HepG2 (cell line): ENCODE measurements at regions not wholly inside any gene's neighbourhood (a gene's known extent, or its start where the extent isn't known, plus 50 kb on each side); places are given as distances from the start of the nearest gene placed in this dataset.

Experiments
- ATAC-seq: fragments of 200-7000 bp; cut with Tn5 transposase; 3 replicates; pipeline ENCODE4 v1.9.1; 2020; ENCODE audit warnings: mild to moderate bottlenecking, moderate library complexity
- BruUV-seq: library from RNA; stranded (reverse); fragments of 400-500 nt; replicated peaks from 2 replicates; lab custom pipeline; 2021; lab: Mats Ljungman, UMichigan
- CTCF ChIA-PET: fragments of 300-600 bp; formaldehyde crosslinking; extraction: SDS; loops from one replicate; lab custom pipeline; 2021; ENCODE audit warnings: low total read pairs, inconsistent platforms, low intra/inter-chr PET ratio; lab: Yijun Ruan, JAX
- POLR2A ChIA-PET: fragments of 350-600 bp; sonication (Branson Sonifier 250); formaldehyde crosslinking; loops from one replicate; lab custom pipeline; 2020; ENCODE audit warnings: antibody characterized with exemption, inconsistent platforms; lab: Yijun Ruan, JAX
- DNase-seq: peaks from one replicate; pipeline ENCODE4 v3.0.0-alpha.2; 2015; ENCODE audit warnings: low spot score
- FAIRE-seq: peaks from 3 replicates; lab custom pipeline; 2011; peaks lifted over from hg19 to GRCh38; lab: Jason Lieb, UNC
- H2AFZ ChIP-seq: one replicate; pipeline ENCODE4 v1.6.1; 2011; ENCODE audit warnings: low read length, inconsistent platforms
- H3K27ac ChIP-seq: fragments of 300-600 bp; 3 replicates; pipeline ENCODE4 v1.8.0; 2011; ENCODE audit warnings: mixed run types, mild to moderate bottlenecking, mixed read lengths, low read length, inconsistent platforms; ENCODE audit not compliant: insufficient read depth; ENCODE audit errors: extremely low read length
- H3K27me3 ChIP-seq, 2 experiments: fragments of 200-600 bp in 1 of 2; 2 replicates in 1 of 2; 3 replicates in 1 of 2; pipeline versions ENCODE4 v1.6.0 to v1.8.0; 2011; ENCODE audit warnings: low read length in 2 of 2, mild to moderate bottlenecking in 2 of 2, moderate library complexity in 2 of 2, inconsistent platforms in 1 of 2; ENCODE audit not compliant: insufficient read depth in 2 of 2, control insufficient read depth in 1 of 2
- H3K36me3 ChIP-seq, 2 experiments: fragments of 200-600 bp in 1 of 2; replicated peaks in 1 of 2; 2 replicates in 1 of 2; 3 replicates in 1 of 2; pipeline versions ENCODE4 v1.5.1 to v1.8.0; 2011; ENCODE audit warnings: low read length in 2 of 2, inconsistent platforms in 1 of 2; ENCODE audit not compliant: insufficient read depth in 2 of 2, control insufficient read depth in 1 of 2
- H3K4me1 ChIP-seq: 2 replicates; pipeline ENCODE4 v1.5.1; 2012; ENCODE audit warnings: low read length, inconsistent platforms; ENCODE audit not compliant: insufficient read depth
- H3K4me2 ChIP-seq: 2 replicates; pipeline ENCODE4 v1.6.0; 2011; ENCODE audit warnings: low read depth, low read length, inconsistent platforms
- H3K4me3 ChIP-seq, 3 experiments: fragments of 200-600 bp in 1 of 3; sonication (generic), shearing (Covaris generic) in 1 of 3; replicated peaks in 1 of 3; 2 replicates each; pipeline ENCODE4 v1.5.1; 2011 to 2016; ENCODE audit warnings: low read length in 3 of 3, inconsistent platforms in 2 of 3, low read depth in 2 of 3, mild to moderate bottlenecking in 2 of 3, control low read depth in 1 of 3, mixed read lengths in 1 of 3; ENCODE audit not compliant: insufficient read depth in 1 of 3
- H3K79me2 ChIP-seq: one replicate; pipeline ENCODE4 v1.6.1; 2011; ENCODE audit warnings: low read length, inconsistent platforms; ENCODE audit not compliant: insufficient read depth
- H3K9ac ChIP-seq: 2 replicates; pipeline ENCODE4 v1.6.0; 2011; ENCODE audit warnings: mild to moderate bottlenecking, low read depth, low read length, inconsistent platforms; ENCODE audit not compliant: insufficient read depth
- H3K9me3 ChIP-seq: 2 replicates; pipeline ENCODE4 v1.5.1; 2012; ENCODE audit warnings: mild to moderate bottlenecking, low read length
- H4K20me1 ChIP-seq: 2 replicates; pipeline ENCODE4 v1.6.0; 2011; ENCODE audit warnings: inconsistent platforms, mild to moderate bottlenecking, low read length, moderate library complexity; ENCODE audit not compliant: insufficient read depth
- DPF2 ChIP-seq: sonication (generic); formaldehyde crosslinking; IDR thresholded peaks from 2 replicates; pipeline ENCODE4 v1.4.0; 2020; ENCODE audit warnings: mild to moderate bottlenecking, low read depth, missing genetic modification reagents, borderline replicate concordance
- FOSL2 ChIP-seq: sonication (generic); formaldehyde crosslinking; IDR thresholded peaks from 2 replicates; pipeline ENCODE4 v1.4.0; 2020; ENCODE audit warnings: missing genetic modification reagents
- HMG20A ChIP-seq: IDR thresholded peaks from 2 replicates; pipeline ENCODE4 v1.6.1; 2016; ENCODE audit warnings: borderline replicate concordance
- MAFK ChIP-seq, 2 experiments: IDR thresholded peaks in 1 of 2; conservative IDR thresholded peaks in 1 of 2; 2 replicates each; pipeline ENCODE4 v1.6.1; 2011; ENCODE audit warnings: improper control_type of control experiment in 2 of 2, low read length in 2 of 2
- MTF2 ChIP-seq: sonication (generic); formaldehyde crosslinking; IDR thresholded peaks from 2 replicates; pipeline ENCODE4 v1.5.0; 2020; ENCODE audit warnings: missing genetic modification reagents, borderline replicate concordance
- RFX5 ChIP-seq: IDR thresholded peaks from 2 replicates; pipeline ENCODE4 v1.6.1; 2011; ENCODE audit warnings: low read depth, low read length, improper control_type of control experiment
- SMARCE1 ChIP-seq: fragments of 450-650 bp; IDR thresholded peaks from 2 replicates; pipeline ENCODE4 v1.6.1; 2017; ENCODE audit warnings: borderline replicate concordance
- ZBTB1 ChIP-seq: sonication (generic); formaldehyde crosslinking; IDR thresholded peaks from 2 replicates; pipeline ENCODE4 v1.4.0; 2020; ENCODE audit warnings: missing genetic modification reagents, borderline replicate concordance
- ZBTB2 ChIP-seq: sonication (generic); formaldehyde crosslinking; IDR thresholded peaks from 2 replicates; pipeline ENCODE4 v1.8.0; 2022; ENCODE audit warnings: low read depth, missing genetic modification reagents
- ZNF264 ChIP-seq: sonication (generic); formaldehyde crosslinking; IDR thresholded peaks from 2 replicates; pipeline ENCODE4 v1.4.0; 2020; ENCODE audit warnings: missing genetic modification reagents
- ZNF282 ChIP-seq: fragments of 450-650 bp; IDR thresholded peaks from 2 replicates; pipeline ENCODE4 v1.6.1; 2018; ENCODE audit not compliant: partially characterized antibody
- ZNF335 ChIP-seq: sonication (generic); formaldehyde crosslinking; IDR thresholded peaks from 2 replicates; pipeline ENCODE4 v1.4.0; 2020; ENCODE audit warnings: missing genetic modification reagents
- ZNF510 ChIP-seq: sonication (generic); formaldehyde crosslinking; IDR thresholded peaks from 2 replicates; pipeline ENCODE4 v1.4.0; 2020; ENCODE audit warnings: low read depth, mild to moderate bottlenecking, missing genetic modification reagents
- ZNF710 ChIP-seq: sonication (generic); formaldehyde crosslinking; IDR thresholded peaks from 2 replicates; pipeline ENCODE4 v1.5.0; 2020; ENCODE audit warnings: mild to moderate bottlenecking, missing genetic modification reagents, borderline replicate concordance
- ZNF816 ChIP-seq: sonication (generic); formaldehyde crosslinking; IDR thresholded peaks from 2 replicates; pipeline ENCODE4 v1.8.0; 2022; ENCODE audit warnings: missing genetic modification reagents, mild to moderate bottlenecking, borderline replicate concordance
- ZNF878 ChIP-seq: sonication (generic); formaldehyde crosslinking; IDR thresholded peaks from 2 replicates; pipeline ENCODE4 v1.8.1; 2023; ENCODE audit warnings: mild to moderate bottlenecking, missing genetic modification reagents, moderate library complexity
- ZSCAN30 ChIP-seq: sonication (generic); formaldehyde crosslinking; IDR thresholded peaks from 2 replicates; pipeline ENCODE4 v1.5.0; 2020; ENCODE audit warnings: mild to moderate bottlenecking, missing genetic modification reagents
- WGBS: methylation state at CpG from one replicate; pipeline ENCODE4 v1.1.6; 2017; ENCODE audit warnings: low lambda C conversion rate; 5-methylcytosine and 5-hydroxymethylcytosine counted together
- in situ Hi-C: cut with HindIII; loops from 2 replicates; pipeline ENCODE4 v1.10.0; 2017; ENCODE audit warnings: low pct_unique_long_range_greater_than_20kb; ENCODE audit not compliant: extremely low pct_ligation_motif_present
- intact Hi-C: fragments of 100-400 bp; cut with micrococcal nuclease; formaldehyde crosslinking; loops from one replicate; pipeline ENCODE4 v1.10.0; 2022; ENCODE audit not compliant: unreplicated experiment
- TF ChIP-seq, protein P1 (sequence below): sonication (generic); formaldehyde crosslinking; IDR thresholded peaks from 2 replicates; pipeline ENCODE4 v1.4.0; 2020; ENCODE audit warnings: missing genetic modification reagents, borderline replicate concordance

- peak overlapping the region; percentile 72 for H3K4me2 ChIP-seq
- H2AFZ ChIP-seq, result peak overlapping the region; percentile 3
- H3K4me3 ChIP-seq, result peak overlapping the region; percentile 21 to 65 (median 40); a peak in 5 of 6 replicates
- ChIA-PET POLR2A (interaction anchor here (0.6 to 4.9 kb wide), 38 partner anchors 9 to 743 kb away, joined by 3 to 64 read pairs (median 6); partner anchors contain the start of genes BCL6 and LPP), CTCF (no interaction called here)
- no peaks in the 10 kb centered on the region for H4K20me1 ChIP-seq
- WGBS, result 1% methylated on average over 9 of the region's 9 CpGs
- DNase-seq, result peak; percentile 97
- H3K9ac ChIP-seq, result peak overlapping the region; percentile 72
- no peaks in the 10 kb centered on the region for H3K36me3 ChIP-seq
- peaks cover 86% of the 10 kb centered on the region for H3K4me1 ChIP-seq
- H3K79me2 ChIP-seq, result peaks cover 11% of the 10 kb centered on the region
- peak; percentile 89 for FAIRE-seq
- peak; percentile 89 for ATAC-seq
- TSS peak; percentile 84 for BruUV-seq
- no peaks in the 10 kb centered on the region for H3K27me3 ChIP-seq
- H3K9me3 ChIP-seq, result no peaks in the 10 kb centered on the region
- H3K27ac ChIP-seq, result peak overlapping the region; percentile 90
- in situ Hi-C loops (loop anchor here (10.0 kb wide), 1 partner anchor 259 kb away; the partner anchor contains the start of gene BCL6), intact Hi-C loops (loop anchor here (1.0 to 10.0 kb wide), 7 partner anchors 17 to 291 kb away; no protein-coding TSS in a partner anchor)
- TF ChIP-seq ZBTB2 (CRISPR knock-in tag), result no peak
- no peak for TF ChIP-seq RFX5
- TF ChIP-seq ZNF710 (CRISPR knock-in tag), result no peak
- TF ChIP-seq ZNF878 (CRISPR knock-in tag), result peak; percentile 24; the same call in 1 of the 2 replicates
- no peak for TF ChIP-seq ZNF510 (CRISPR knock-in tag)
- peak; percentile 76 for TF ChIP-seq HMG20A (CRISPR knock-in tag)
- no peak for TF ChIP-seq ZNF335 (CRISPR knock-in tag)
- peak; percentile 79 to 82 for TF ChIP-seq MAFK (conservative IDR thresholded peaks at IDR 0.05 in 1 of 2, IDR thresholded peaks at IDR 0.05 in 1 of 2; ENCODE audit: low read length in 2 of 2)
- TF ChIP-seq ZNF282, result no peak
- no peak for TF ChIP-seq ZSCAN30
- TF ChIP-seq ZNF816, result 0 out of 2 replicates have a peak, but pooled peaks have one; percentile 28
- TF ChIP-seq MTF2 (CRISPR knock-in tag), result 0 out of 2 replicates have a peak, but pooled peaks have one; percentile 60
- TF ChIP-seq, protein P1, sequence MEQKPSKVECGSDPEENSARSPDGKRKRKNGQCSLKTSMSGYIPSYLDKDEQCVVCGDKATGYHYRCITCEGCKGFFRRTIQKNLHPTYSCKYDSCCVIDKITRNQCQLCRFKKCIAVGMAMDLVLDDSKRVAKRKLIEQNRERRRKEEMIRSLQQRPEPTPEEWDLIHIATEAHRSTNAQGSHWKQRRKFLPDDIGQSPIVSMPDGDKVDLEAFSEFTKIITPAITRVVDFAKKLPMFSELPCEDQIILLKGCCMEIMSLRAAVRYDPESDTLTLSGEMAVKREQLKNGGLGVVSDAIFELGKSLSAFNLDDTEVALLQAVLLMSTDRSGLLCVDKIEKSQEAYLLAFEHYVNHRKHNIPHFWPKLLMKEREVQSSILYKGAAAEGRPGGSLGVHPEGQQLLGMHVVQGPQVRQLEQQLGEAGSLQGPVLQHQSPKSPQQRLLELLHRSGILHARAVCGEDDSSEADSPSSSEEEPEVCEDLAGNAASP (CRISPR knock-in tag), result peak; percentile 78; the same call in 1 of the 2 replicates
- no peak for TF ChIP-seq ZBTB1 (CRISPR knock-in tag)
- TF ChIP-seq SMARCE1, result no peak
- TF ChIP-seq DPF2 (CRISPR knock-in tag), result peak; percentile 47; the same call in 1 of the 2 replicates
- TF ChIP-seq ZNF264 (CRISPR knock-in tag), result peak; percentile 71; the same call in 1 of the 2 replicates
- peak; percentile 80 for TF ChIP-seq FOSL2
These were observed 150.5 kb upstream of the LPP start for GRCh38 chr3:188003188-188004171.
